ENCODE measurements at regions not wholly inside any gene's neighbourhood (a gene's known extent, or its start where the extent isn't known, plus 50 kb on each side); places are given as distances from the start of the nearest gene placed in this dataset.

DNA sequence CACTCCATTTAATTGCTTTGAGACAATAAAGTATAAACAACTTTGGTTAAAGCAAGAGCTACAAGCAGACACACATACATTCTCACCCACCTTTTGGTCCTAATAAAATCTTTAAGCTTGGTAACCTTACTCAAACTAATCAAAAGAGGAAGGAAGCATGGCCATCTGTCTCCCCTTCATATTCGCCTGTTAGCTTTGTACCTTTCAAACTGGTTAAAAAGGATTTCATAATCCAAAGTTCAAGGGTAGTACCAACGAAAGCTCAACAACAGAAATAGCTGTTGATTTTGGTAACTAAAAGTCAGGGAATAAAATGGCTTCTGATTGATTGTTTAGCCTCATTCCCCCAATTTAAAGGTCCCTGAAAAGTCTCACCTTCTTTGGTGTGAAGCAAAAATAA, 456.9 kb downstream of the BCAT1 start:
- no peak overlapping the region for H3K4me3 Mint-ChIP-seq (ENCODE audit: unreplicated experiment)
- DNase-seq (ENCODE audit: extremely low spot score, unreplicated experiment): no peak
- TF ChIP-seq CTCF (IDR thresholded peaks at IDR 0.05): no peak
- H3K9me3 Mint-ChIP-seq (ENCODE audit: unreplicated experiment): no peaks in the 10 kb centered on the region
- H3K27ac Mint-ChIP-seq (ENCODE audit: unreplicated experiment): no peak overlapping the region
- no peaks in the 10 kb centered on the region for H3K36me3 Mint-ChIP-seq (ENCODE audit: unreplicated experiment)
- peaks cover 28% of the 10 kb centered on the region for H3K4me1 Mint-ChIP-seq (ENCODE audit: unreplicated experiment)
- no peaks in the 10 kb centered on the region for H3K27me3 Mint-ChIP-seq (ENCODE audit: unreplicated experiment)

DNA sequence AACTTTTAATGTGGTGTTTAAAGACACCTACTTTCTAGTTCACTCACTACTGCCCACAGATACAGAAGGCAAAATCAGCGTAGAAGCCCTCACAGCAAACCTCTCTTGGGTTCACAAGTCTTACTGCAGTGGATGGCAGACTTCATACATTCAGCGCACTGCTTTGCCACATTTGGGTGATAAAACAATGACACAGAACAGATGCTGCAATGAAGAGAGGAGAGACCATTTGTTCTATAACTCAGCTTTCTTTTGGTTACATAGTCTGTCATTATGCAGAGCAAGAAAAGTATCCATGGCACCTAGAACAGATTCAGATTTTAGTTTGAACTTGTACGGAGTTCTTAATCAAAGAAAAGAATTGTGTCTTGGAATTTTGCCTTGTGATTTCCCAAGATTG, 459.0 kb downstream of the BCAT1 start:
- Mint-ChIP-seq H3K36me3 (ENCODE audit: unreplicated experiment) (no peaks in the 10 kb centered on the region), H3K4me1 (ENCODE audit: unreplicated experiment) (peaks cover 29% of the 10 kb centered on the region), H3K9me3 (ENCODE audit: unreplicated experiment) (no peaks in the 10 kb centered on the region), H3K27ac (ENCODE audit: unreplicated experiment) (no peak overlapping the region), H3K4me3 (ENCODE audit: unreplicated experiment) (no peak overlapping the region), H3K27me3 (ENCODE audit: unreplicated experiment) (no peaks in the 10 kb centered on the region)
- DNase-seq (ENCODE audit: extremely low spot score, unreplicated experiment): no peak
- no peak for TF ChIP-seq CTCF (IDR thresholded peaks at IDR 0.05)

DNA sequence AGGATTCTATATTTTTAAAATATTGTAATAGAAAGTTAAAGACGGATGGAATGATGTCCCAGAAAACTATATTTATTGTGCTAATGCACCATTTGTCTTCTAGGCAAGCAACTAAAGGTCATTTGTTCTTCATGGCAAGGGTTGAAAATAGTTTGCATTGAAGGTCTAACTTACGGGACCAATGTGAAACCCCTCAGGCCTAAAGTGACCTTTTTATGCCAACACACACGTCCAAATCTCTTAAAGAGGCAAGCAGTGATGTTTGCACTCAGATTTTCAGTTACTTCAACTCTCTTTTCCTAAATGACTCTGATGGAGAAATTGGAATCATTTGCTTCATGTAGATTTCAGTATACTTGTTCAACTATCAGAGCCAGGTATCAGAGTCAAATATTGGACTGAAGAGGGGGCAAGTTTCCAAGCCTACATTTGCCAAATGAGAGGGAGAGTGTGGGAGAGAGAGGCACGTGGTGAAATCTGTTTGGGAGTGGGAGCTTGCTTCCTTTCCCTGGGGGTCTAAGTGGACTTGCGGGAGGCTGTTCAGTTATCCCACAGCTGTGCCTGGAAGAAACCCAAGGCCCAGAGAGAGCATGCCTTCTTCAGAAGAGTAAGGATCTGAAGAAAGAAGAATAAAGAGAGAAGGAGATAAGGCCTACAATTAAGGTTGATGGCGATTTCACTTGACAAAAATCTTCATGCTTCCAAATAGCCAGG, 459.8 kb downstream of the BCAT1 start:
- Mint-ChIP-seq H3K4me1 (ENCODE audit: unreplicated experiment) (peaks cover 29% of the 10 kb centered on the region), H3K9me3 (ENCODE audit: unreplicated experiment) (no peaks in the 10 kb centered on the region), H3K27ac (ENCODE audit: unreplicated experiment) (no peak overlapping the region), H3K4me3 (ENCODE audit: unreplicated experiment) (no peak overlapping the region), H3K27me3 (ENCODE audit: unreplicated experiment) (no peaks in the 10 kb centered on the region), H3K36me3 (ENCODE audit: unreplicated experiment) (no peaks in the 10 kb centered on the region)
- no peak for TF ChIP-seq CTCF (IDR thresholded peaks at IDR 0.05)
- DNase-seq (ENCODE audit: extremely low spot score, unreplicated experiment): no peak

GRCh38 chr12:24488091-24488596, 460.8 kb downstream of the BCAT1 start:
- Mint-ChIP-seq H3K9me3 (ENCODE audit: unreplicated experiment) (no peaks in the 10 kb centered on the region), H3K27ac (ENCODE audit: unreplicated experiment) (peak overlapping the region; percentile 78), H3K4me1 (ENCODE audit: unreplicated experiment) (peaks cover 29% of the 10 kb centered on the region), H3K4me3 (ENCODE audit: unreplicated experiment) (no peak overlapping the region), H3K27me3 (ENCODE audit: unreplicated experiment) (no peaks in the 10 kb centered on the region), H3K36me3 (ENCODE audit: unreplicated experiment) (no peaks in the 10 kb centered on the region)
- no peak for TF ChIP-seq CTCF (IDR thresholded peaks at IDR 0.05)
- DNase-seq (ENCODE audit: extremely low spot score, unreplicated experiment): no peak

GRCh38 chr12:24487606-24488005, 461.3 kb downstream of the BCAT1 start:
- DNase-seq (ENCODE audit: extremely low spot score, unreplicated experiment): no peak
- no peaks in the 10 kb centered on the region for H3K36me3 Mint-ChIP-seq (ENCODE audit: unreplicated experiment)
- no peaks in the 10 kb centered on the region for H3K27me3 Mint-ChIP-seq (ENCODE audit: unreplicated experiment)
- H3K4me3 Mint-ChIP-seq (ENCODE audit: unreplicated experiment): no peak overlapping the region
- peak overlapping the region; percentile 78 for H3K27ac Mint-ChIP-seq (ENCODE audit: unreplicated experiment)
- TF ChIP-seq CTCF (IDR thresholded peaks at IDR 0.05): no peak
- H3K4me1 Mint-ChIP-seq (ENCODE audit: unreplicated experiment): peaks cover 30% of the 10 kb centered on the region
- H3K9me3 Mint-ChIP-seq (ENCODE audit: unreplicated experiment): no peaks in the 10 kb centered on the region
